Activated CD4-positive, alpha-beta memory T cell treated with anti-CD3 and anti-CD28 coated beads, Interleukin-2, amount 10 ng/mL, durations not matched to agents 7 days and 5 days (primary cell): ENCODE measurements at regions not wholly inside any gene's neighbourhood (a gene's known extent, or its start where the extent isn't known, plus 50 kb on each side); places are given as distances from the start of the nearest gene placed in this dataset.

Source experiments
- CTCF ChIA-PET: fragments of 350-600 bp; sonication (Branson Sonifier 250); formaldehyde crosslinking; loops from one replicate; lab custom pipeline; 2021; ENCODE audit warnings: antibody characterized with exemption, inconsistent platforms; lab: Charles Lee
- POLR2A ChIA-PET: fragments of 350-600 bp; sonication (Branson Sonifier 250); formaldehyde crosslinking; loops from one replicate; lab custom pipeline; 2021; ENCODE audit warnings: antibody characterized with exemption; lab: Charles Lee
- DNase-seq: peaks from one replicate; pipeline ENCODE4 v3.0.0-alpha.2; 2020
- H3K27ac Mint-ChIP-seq: one replicate; pipeline ENCODE4 v1.8.0; 2021; ENCODE audit warnings: mild to moderate bottlenecking, mixed read lengths
- H3K27me3 Mint-ChIP-seq: one replicate; pipeline ENCODE4 v1.8.0; 2021; ENCODE audit warnings: mixed read lengths
- H3K36me3 Mint-ChIP-seq: one replicate; pipeline ENCODE4 v1.8.0; 2021; ENCODE audit warnings: low read depth, mixed read lengths
- H3K4me1 Mint-ChIP-seq: one replicate; pipeline ENCODE4 v1.8.0; 2021; ENCODE audit warnings: mixed read lengths
- H3K4me3 Mint-ChIP-seq: one replicate; pipeline ENCODE4 v1.8.0; 2021; ENCODE audit warnings: mild to moderate bottlenecking, mixed read lengths
- H3K9me3 Mint-ChIP-seq: one replicate; pipeline ENCODE4 v1.8.0; 2021; ENCODE audit warnings: mixed read lengths

DNA sequence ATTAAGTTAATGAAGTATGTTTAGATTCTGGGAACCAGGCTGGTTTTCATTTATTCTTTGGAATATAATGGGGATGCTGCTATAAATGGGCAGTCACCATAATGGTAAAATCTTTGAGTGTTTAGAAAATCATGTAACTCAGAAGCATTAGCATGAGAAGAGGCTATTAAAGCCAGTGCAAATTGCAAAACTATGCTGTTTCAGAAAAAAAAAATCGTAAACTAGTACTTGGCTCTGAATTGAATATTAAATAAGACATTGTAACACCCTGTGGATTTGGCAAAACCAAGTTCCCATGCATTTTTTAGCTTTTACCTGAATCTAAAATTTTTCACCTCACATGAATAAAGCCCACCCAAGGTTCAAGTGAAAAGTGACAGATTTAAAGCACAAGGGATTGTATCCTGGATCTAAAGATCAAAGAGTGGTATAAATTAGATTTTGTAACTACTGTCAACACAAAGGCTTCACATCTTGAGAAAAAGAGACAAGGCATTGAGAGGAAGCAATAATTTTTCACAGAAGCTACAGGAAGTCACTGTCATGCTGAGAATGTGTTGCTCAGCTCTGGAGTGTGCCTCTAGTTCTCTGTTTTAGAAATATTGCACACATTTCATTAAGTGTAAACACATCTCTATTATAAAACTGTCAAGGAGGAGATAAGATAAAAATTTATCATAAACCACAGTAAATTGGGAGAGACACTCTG lies 142.2 kb downstream of the ABCA8 start:
- CTCF ChIA-PET, result no interaction called here
- Mint-ChIP-seq H3K4me3 (no peak overlapping the region), H3K36me3 (no peaks in the 10 kb centered on the region), H3K27me3 (peaks cover 9% of the 10 kb centered on the region), H3K9me3 (no peaks in the 10 kb centered on the region), H3K27ac (no peak overlapping the region), H3K4me1 (no peaks in the 10 kb centered on the region)
- DNase-seq, result no peak
- POLR2A ChIA-PET, result no interaction called here

DNA sequence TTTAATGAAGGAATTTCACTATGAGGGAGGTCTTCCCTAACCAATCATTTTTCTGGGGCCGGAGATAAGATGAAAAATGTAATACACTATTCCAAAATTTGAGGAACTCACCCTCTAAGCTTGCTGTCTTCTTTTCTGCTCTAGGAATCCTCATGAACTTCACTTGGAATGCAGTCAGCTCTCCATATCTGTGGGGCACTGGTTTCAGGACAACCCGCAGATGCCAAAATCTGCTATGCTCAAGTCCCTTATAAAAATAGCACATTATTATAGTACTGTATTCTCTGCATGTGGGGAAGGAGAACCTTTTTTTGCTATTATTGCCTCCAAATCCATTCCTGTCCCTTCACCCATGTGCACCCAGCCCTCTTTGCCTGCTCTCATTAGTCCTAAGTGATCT lies 146.0 kb downstream of the ABCA8 start:
- Mint-ChIP-seq H3K4me3 (no peak overlapping the region), H3K4me1 (no peaks in the 10 kb centered on the region), H3K27ac (no peak overlapping the region), H3K9me3 (no peaks in the 10 kb centered on the region), H3K36me3 (no peaks in the 10 kb centered on the region), H3K27me3 (peaks cover 5% of the 10 kb centered on the region)
- DNase-seq, result no peak
- CTCF ChIA-PET, result no interaction called here
- POLR2A ChIA-PET, result no interaction called here

DNA sequence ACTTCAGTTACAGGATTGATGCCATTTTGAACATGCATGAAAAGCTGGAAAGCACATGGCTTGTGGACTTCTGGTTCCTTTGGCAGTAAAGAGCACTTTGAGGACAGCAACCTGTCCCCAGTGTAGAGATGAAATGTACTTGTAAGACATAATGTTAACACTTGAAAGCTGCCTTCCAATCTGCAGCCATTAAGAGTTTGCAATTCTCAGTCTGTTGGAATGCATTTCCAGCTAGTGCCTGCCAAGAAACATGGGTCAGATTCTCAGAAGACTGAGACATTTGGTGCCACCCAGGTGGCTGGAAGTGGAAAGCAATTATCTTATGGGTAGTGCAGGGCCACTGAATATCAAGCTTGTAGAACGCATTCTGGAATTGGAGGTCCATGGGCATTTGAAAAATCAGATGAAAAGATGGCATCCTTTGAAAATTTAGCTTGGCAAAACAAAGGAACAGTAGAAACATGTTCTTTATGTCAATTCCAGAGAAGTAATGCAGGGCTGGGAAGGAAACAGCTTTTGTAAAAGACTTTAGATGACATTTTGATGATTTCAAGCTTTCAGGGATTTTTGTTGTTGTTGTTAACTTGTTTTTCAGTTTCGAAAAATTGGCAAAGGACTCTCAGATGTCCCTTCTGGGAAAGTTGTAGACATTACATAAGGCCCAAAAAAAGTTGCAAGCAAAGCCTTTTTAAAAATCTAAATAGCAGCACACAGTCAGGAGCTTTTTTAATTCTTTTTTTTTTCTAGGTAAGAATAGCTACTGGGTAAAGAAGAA lies 147.0 kb downstream of the ABCA8 start:
- H3K36me3 Mint-ChIP-seq, result no peaks in the 10 kb centered on the region
- DNase-seq, result no peak
- peaks cover 2% of the 10 kb centered on the region for H3K27me3 Mint-ChIP-seq
- POLR2A ChIA-PET, result interaction anchor here (1.0 kb wide), 1 partner anchor 13 kb away, joined by 3 read pairs; no protein-coding TSS in a partner anchor
- H3K27ac Mint-ChIP-seq, result no peak overlapping the region
- H3K9me3 Mint-ChIP-seq, result no peaks in the 10 kb centered on the region
- no peak overlapping the region for H3K4me3 Mint-ChIP-seq
- CTCF ChIA-PET, result interaction anchor here (1.4 kb wide), 1 partner anchor 36 kb away, joined by 3 read pairs; no protein-coding TSS in a partner anchor
- H3K4me1 Mint-ChIP-seq, result no peaks in the 10 kb centered on the region

DNA sequence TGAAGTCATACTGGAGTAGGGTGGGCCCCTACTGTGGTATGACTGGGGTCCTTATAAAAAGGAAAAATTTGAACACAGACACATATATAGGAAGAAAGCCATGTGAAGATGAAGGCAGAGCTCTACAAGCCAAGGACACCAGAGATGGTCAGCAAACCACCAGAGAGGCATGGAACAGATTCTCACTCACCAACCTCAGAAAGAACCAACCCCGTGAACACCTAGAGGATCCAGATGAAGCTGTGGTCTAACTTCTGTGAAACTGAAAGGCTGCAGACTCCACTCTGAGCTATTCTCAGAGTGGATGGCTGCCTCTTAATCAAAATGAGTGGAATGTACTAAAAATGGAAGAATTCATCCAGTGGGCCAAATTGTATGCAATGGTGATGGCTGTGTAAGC lies 149.6 kb downstream of the ABCA8 start:
- Mint-ChIP-seq H3K27ac (no peak overlapping the region), H3K27me3 (peaks cover 1% of the 10 kb centered on the region), H3K36me3 (no peaks in the 10 kb centered on the region), H3K9me3 (no peaks in the 10 kb centered on the region), H3K4me1 (no peaks in the 10 kb centered on the region), H3K4me3 (no peak overlapping the region)
- POLR2A ChIA-PET, result no interaction called here
- no peak for DNase-seq
- CTCF ChIA-PET, result no interaction called here

DNA sequence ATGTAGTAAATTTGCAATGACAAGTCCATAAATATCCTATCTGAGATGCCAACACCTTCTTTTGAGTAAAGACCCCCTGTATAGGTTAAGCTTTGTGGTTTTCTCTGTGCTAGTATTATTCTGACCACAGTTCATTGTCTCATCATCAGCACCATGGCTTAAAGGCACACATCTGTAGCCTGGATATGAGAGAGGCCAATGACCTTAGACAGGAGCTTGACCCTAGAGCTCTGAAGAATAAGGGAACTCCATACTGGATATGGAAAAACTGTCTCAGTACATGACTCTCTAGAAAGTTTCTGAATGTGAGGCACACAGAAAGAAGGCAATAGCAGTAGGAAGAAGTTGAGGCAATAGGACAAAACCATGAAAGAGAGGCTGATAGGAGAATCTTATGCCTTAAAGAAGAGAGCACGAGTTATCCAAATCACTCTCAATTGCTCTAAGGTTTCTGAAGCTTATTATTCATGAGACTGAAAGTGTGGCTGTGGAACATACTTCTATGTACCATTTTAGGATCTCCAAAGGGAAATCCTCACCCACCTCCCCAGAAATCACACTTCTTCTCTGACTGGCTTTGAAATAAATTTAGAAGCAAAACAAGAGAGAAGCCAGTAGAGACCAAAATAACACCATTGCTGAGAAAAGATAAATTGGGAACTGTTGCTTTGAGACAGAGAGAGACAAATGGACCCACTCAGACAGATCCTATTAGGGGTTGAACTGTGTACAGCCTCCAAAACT lies 150.2 kb downstream of the ABCA8 start:
- H3K27ac Mint-ChIP-seq, result no peak overlapping the region
- CTCF ChIA-PET, result no interaction called here
- POLR2A ChIA-PET, result no interaction called here

DNA sequence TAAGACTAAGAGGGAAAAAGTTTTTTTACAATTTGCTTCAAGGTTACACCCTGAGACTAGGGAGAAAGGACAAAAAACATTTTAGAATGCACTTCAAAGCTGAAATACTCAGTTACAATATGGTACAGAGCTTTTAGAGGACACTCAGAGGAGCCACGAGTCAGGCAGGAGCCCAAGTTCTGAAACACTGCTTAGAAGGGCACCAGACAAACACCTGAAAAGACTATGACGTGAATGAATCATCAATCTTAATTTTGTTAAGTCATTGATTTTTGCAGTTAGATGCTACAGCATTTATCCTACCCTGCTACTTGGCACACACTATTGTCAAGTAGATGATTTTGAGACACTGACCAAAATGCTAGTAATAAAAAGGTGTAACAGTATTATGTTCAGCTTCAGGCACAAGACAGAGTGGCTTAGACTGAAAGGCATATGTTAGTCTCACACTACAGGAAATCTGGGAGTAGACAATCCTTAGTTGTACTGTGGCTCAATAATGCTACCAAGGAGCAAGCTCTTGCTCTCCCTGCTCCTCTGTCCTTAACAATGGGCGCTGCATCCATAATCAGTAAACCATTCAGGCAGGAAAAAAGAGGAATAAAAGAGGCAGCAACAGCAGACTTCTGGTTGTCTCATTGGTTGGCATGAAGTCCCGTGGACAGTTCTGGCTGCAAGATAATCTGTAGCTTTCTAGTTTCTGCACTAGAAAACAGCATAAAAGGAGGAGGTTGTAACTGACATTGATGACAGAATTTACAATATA lies 151.8 kb downstream of the ABCA8 start:
- no peak for DNase-seq
- POLR2A ChIA-PET, result no interaction called here
- Mint-ChIP-seq H3K9me3 (no peaks in the 10 kb centered on the region), H3K36me3 (no peaks in the 10 kb centered on the region), H3K27ac (no peak overlapping the region), H3K27me3 (peaks cover 6% of the 10 kb centered on the region), H3K4me1 (no peaks in the 10 kb centered on the region), H3K4me3 (no peak overlapping the region)
- CTCF ChIA-PET, result interaction anchor here (1.0 kb wide), 1 partner anchor 9 kb away, joined by 3 read pairs; no protein-coding TSS in a partner anchor

More for the DNA sequence above, 150.2 kb downstream of the ABCA8 start:
- H3K4me1 Mint-ChIP-seq, result no peaks in the 10 kb centered on the region
- no peak overlapping the region for H3K4me3 Mint-ChIP-seq
- H3K36me3 Mint-ChIP-seq, result no peaks in the 10 kb centered on the region
- peaks cover 1% of the 10 kb centered on the region for H3K27me3 Mint-ChIP-seq
- DNase-seq, result no peak
- no peaks in the 10 kb centered on the region for H3K9me3 Mint-ChIP-seq

DNA sequence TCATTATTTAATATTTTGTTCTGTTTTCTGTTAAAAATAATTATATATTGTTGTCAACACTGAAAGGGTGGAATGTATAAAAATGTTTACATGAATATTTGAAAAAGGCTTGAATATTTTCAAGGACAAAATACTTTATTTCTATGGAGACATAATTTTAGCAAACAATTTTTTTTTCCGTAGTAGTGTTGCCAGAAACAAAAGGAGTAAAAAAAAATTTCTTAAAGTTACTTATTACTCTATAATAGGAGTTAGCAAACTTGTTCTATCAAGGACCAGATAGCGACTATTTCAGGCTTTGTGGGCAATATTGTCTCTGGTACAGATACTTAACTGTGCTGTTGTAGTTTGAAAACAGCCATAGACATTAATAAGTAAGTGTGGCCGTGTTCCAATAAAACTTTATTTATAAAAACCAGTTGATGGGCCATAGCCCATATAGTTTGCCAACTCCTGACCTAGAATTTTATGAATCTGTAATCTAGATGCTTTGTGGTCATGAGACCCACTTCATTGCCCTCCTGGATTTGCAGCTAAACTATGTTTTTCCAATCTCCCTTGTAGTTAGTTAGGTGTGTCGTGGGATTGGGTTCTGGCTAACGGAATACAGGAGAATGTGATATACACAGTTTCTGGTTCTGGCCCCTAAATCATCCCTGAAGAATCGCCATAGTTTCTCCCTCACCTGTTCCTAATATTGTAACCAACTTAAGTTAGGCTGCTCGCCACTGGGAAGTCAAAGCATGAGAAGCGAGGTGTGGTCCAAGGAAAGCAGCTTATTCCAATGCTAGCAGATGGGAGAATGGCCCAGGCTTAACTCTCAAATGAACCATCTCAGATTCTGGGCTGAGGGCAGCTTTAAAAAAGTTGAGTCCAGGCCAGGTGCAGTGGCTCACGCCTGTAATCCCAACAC lies 153.6 kb downstream of the ABCA8 start:
- Mint-ChIP-seq H3K4me1 (no peaks in the 10 kb centered on the region), H3K36me3 (no peaks in the 10 kb centered on the region), H3K4me3 (no peak overlapping the region), H3K27me3 (peaks cover 13% of the 10 kb centered on the region), H3K27ac (no peak overlapping the region), H3K9me3 (no peaks in the 10 kb centered on the region)
- POLR2A ChIA-PET, result no interaction called here
- CTCF ChIA-PET, result no interaction called here
- no peak for DNase-seq

DNA sequence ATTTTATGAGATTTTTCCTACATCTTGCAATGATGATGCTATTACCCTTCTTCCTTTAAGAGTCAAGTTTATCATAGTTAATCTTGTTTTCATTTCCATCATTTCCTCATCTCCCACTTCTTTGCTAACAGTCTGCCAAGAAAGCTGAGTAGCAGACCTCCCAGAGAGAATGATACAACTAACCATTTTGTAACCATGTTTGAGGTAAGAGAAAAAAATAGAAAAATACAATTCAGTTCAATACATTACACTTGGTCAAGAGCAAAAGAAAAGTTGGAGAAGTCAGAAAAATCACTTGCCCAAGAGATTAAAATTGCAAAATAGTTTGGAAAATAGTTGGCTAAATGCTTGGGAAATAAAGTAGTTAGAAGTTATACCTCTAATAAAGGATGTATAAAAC lies 154.4 kb downstream of the ABCA8 start:
- Mint-ChIP-seq H3K4me1 (no peaks in the 10 kb centered on the region), H3K4me3 (no peak overlapping the region), H3K27ac (no peak overlapping the region), H3K9me3 (no peaks in the 10 kb centered on the region), H3K27me3 (peaks cover 13% of the 10 kb centered on the region), H3K36me3 (no peaks in the 10 kb centered on the region)
- no peak for DNase-seq
- CTCF ChIA-PET, result no interaction called here
- POLR2A ChIA-PET, result no interaction called here

DNA sequence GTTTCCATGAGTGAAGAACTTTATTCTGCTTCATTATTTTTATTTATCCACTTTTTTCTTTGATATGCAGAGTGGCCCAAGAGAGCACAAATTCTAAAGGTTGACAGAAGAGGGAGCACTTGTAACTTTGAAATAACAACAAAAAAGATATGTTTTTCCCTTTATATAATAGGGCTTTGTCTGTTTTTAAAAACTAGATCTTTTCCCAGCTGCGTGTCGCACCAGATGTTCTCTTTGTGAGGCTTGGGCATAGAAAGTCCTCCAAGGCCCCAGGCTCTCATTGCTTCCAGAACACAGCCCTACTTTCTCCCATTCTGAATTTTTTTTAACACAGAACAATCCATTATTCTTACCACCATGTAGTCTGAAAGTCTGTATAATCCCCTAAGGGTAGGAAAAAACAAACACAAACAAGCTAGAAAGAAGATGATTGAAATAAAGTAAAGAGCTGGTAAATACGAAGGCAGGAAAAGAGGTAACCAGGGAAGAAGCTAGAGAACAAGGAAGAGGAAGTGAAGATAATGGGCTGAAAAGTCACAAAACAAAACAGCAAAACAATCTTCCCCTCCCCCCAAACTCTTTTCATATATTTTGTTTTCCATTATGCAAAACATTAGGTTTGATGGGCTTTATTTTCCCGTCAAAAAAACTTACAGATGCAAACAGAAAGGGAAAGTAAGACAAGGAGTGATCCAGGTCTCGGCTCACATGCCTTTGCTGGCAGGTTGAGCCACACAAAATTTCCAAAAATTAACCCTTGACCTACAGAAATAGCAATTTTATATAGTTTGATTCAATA lies 160.4 kb downstream of the ABCA8 start:
- no peaks in the 10 kb centered on the region for H3K36me3 Mint-ChIP-seq
- H3K4me3 Mint-ChIP-seq, result peak overlapping the region; percentile 1
- ChIA-PET POLR2A (interaction anchor here (0.9 kb wide), 1 partner anchor 14 kb away, joined by 3 read pairs; no protein-coding TSS in a partner anchor), CTCF (interaction anchor here (0.8 to 1.9 kb wide), 2 partner anchors 9 to 441 kb away, joined by 3 to 9 read pairs; no protein-coding TSS in a partner anchor)
- no peak for DNase-seq
- H3K27me3 Mint-ChIP-seq, result peaks cover 14% of the 10 kb centered on the region
- peaks cover 3% of the 10 kb centered on the region for H3K4me1 Mint-ChIP-seq
- H3K27ac Mint-ChIP-seq, result no peak overlapping the region
- H3K9me3 Mint-ChIP-seq, result no peaks in the 10 kb centered on the region

DNA sequence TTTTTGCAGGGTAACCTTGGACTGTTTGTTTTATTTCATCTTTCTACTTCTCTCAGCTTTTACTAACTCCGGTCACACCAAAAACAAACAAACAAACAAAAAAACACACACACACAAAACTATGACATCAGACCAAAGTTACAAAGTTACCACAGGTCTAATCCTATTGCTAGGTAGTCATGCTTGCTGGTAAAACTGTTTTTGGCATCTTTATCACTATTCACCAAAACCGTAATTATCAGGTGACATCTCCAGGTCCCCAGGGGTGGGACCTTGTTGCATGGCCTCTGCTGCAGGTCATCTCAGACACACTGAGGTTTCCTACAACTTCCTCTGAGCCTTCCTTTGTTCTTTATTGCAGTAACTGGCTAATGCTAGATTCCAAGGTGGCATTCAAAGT lies 162.3 kb downstream of the ABCA8 start:
- no peaks in the 10 kb centered on the region for H3K36me3 Mint-ChIP-seq
- CTCF ChIA-PET, result no interaction called here
- no peak for DNase-seq
- no peaks in the 10 kb centered on the region for H3K9me3 Mint-ChIP-seq
- H3K4me3 Mint-ChIP-seq, result no peak overlapping the region
- POLR2A ChIA-PET, result no interaction called here
- H3K27me3 Mint-ChIP-seq, result peaks cover 14% of the 10 kb centered on the region
- H3K27ac Mint-ChIP-seq, result no peak overlapping the region
- H3K4me1 Mint-ChIP-seq, result peaks cover 3% of the 10 kb centered on the region

DNA sequence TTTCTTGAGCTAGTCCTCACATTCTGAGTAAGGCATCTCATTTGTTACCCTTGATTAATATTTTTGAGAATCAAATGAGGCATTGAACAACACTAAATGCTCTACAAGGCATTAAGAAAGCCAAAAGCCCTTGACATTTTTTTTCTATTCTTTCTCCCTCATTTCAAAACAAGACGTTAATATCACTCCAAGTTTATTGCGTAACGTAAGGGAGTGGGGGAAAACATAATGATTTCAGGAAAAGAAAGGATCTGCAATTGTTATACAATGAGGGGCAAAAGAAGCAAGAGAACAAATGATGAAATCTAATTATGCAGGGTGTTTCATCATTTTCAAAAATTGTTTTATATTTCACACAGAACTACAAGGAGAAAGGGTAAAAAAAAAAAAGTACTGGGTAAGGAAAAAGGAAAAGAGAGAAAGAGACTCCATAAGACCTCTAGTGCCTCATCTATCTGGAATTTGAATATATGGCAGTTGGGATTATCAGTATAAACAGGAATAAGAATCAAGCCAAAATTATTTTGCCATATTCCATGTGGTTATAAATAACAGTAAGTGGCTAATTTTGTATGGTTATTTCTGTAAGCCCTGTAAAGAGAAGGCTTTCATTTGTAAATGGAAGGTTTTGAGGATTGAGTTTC lies 163.0 kb downstream of the ABCA8 start:
- no peak for DNase-seq
- Mint-ChIP-seq H3K36me3 (no peaks in the 10 kb centered on the region), H3K9me3 (no peaks in the 10 kb centered on the region), H3K4me3 (no peak overlapping the region), H3K4me1 (peaks cover 3% of the 10 kb centered on the region), H3K27ac (no peak overlapping the region), H3K27me3 (peaks cover 10% of the 10 kb centered on the region)
- CTCF ChIA-PET, result interaction anchor here (1.0 kb wide), 1 partner anchor 16 kb away, joined by 3 read pairs; no protein-coding TSS in a partner anchor
- POLR2A ChIA-PET, result no interaction called here
